GM18867 (cell line): ENCODE measurements at regions not wholly inside any gene's neighbourhood (a gene's known extent, or its start where the extent isn't known, plus 50 kb on each side); places are given as distances from the start of the nearest gene placed in this dataset.

ENCODE experiments used
- ATAC-seq: cut with Tn5 transposase; IDR thresholded peaks from one replicate; pipeline ENCODE4 v1.9.1; 2021; ENCODE audit warnings: mild to moderate bottlenecking, moderate library complexity; ENCODE audit not compliant: unreplicated experiment

DNA sequence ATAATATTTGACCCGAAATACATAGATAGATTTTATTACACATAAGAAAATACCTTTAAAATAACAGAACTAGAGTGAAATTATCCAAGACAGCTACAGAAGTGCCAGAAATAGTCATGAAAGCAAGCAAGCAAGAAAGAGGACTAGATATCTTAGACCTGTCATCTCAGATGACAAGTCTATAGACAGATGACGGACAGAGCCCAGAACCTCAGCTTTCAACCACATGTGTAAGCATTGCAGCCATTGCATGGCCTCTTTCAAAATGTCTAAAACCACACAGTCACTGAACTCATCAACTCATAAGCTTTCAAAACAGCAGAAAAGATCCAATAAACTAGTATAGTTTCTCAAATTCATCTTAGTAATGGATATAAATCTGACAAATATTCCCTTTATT lies 59.8 kb upstream of the FHIT start:
- ATAC-seq: no peak

DNA sequence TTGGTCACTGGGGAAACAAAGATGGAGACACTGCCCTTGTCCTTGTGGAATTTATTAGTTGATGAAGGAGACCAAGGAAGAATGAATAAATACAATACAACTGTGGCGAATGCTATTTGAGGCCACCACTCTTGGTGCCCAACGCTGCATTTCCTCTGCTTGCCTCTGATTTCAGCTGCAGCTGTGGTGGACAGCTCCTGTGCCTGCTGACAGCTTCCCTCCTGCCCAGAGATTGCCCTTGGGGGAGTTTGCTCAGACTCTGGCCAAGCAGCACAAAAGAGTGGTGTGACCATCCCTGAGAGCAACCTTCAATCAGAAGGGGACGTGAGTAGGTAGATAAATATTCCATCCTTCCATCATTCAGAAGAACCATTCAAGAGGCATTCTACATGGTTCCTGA lies 64.6 kb upstream of the FHIT start:
- no peak for ATAC-seq

DNA sequence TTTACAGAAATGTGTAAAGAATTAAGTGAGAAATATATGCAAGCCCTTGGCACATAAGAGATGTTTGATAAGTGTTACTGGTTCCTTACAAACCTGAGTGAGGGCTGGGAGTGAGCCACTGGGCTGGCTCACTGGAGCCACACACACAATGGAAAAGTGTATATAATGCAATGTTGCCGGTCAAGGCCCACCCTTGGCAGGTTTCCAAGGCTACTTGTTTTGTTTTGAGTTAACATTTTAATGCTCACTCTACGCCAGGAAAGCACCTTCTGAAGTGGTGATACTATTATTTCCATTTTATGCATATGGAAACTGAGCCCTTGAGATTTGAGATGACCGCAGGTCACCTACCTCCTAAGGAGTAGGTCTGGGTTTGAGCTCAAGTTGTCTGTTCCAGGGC lies 71.8 kb upstream of the FHIT start:
- no peak for ATAC-seq

DNA sequence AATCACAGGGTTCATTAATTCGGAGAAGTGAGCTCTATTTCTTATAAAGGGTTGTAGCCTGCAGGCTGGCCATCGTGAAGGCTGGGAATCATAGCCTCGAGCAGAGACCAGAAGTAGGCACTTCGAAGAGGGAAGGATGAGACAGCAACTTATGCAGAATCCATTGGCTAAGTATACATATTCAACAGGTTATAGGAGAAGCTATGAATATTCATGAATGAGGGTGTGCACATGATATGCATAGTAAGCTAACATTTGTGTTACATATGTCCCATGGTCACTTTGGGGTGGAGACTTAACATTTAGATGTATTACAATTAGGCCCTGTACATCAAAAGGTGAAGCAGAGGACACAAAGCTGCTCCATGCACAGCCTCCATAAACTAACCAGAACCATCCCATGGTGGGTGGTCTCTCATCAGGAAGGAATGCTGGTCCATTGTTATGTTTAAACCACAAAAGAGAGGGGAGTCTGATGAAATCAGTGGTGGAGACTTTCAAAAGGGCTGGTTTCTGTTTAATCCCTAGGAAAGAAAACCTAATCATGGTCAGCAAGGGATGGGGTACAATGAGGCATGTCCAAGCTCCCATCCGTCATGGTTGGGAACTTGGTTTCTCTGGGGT lies 80.8 kb upstream of the FHIT start:
- ATAC-seq: no peak

GRCh38 chr3:61333192-61333961 lies 82.1 kb upstream of the FHIT start:
- no peak for ATAC-seq

- no peak for ATAC-seq
Measured at GRCh38 chr3:61334783-61335182, 83.5 kb upstream of the FHIT start.

DNA sequence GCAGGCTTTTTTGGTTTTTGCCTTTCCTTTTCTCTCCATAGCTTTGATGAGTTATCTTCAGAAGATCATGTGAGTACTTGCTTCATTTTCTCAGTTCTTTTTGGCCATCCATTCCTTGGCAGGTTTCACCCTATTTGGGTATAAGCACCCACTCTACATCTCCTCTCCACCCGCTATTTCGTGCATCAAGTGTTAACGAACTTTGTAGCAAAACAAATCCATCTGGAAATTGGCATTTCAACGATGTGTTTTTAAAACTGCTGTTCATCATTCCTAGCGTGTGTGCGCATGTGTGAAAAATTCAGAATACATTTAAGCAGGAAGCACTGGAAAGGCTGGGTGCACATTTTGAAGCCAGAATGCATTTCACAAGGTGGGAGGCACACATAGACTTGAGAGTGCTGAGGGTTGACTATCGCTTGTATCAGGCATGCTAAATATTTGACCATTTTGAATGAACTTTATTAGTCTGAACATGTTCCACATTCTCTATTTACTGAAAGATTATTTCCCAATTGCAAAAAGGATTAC lies 89.7 kb upstream of the FHIT start:
- no peak for ATAC-seq

GRCh38 chr3:61343543-61343942 lies 92.3 kb upstream of the FHIT start:
- no peak for ATAC-seq

GRCh38 chr3:61345020-61345419 lies 93.8 kb upstream of the FHIT start:
- no peak for ATAC-seq

DNA sequence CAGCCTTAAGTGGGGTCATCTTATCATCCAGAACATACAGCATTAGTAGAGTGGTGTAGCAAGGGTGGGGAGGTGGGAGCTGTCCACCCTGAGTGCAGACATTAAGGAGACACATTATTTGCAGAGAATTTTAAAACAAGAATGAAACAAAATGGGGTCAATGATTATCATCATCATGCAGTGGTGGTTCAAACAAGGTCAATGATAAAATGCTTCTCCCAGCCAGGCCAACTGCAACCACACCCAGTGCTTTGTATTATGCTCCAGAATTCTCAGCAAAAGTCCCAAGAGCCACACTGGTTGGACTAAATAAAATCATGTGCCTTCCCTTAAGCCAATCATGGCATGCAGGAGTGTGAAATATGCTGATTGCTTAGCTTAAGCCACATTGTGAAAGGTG lies 96.7 kb upstream of the FHIT start:
- ATAC-seq: no peak

GRCh38 chr3:61349717-61350116 lies 98.5 kb upstream of the FHIT start:
- ATAC-seq: no peak

DNA sequence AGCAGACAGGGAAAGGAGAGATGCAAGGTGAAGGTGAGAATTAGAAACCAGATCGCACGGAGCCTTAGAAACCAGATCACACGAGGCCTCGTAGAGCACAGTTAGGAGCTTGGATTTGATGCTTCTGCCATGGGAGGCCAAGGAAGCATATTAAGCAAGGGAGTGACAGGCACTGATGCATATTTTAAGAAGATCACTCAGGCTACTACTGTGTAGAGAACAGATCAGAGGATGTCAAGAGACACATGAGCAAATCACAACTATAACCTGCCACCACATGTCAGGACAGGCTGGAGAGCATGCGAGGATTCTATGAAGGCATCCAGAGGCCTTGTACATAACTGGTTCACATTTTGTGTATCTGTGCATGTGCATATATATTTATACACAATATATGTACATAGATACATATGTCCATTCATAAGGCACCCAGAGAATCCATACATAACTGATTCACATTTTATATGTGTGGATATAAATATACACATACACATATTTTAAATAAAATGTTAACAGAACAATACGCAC lies 99.6 kb upstream of the FHIT start:
- ATAC-seq: no peak

DNA sequence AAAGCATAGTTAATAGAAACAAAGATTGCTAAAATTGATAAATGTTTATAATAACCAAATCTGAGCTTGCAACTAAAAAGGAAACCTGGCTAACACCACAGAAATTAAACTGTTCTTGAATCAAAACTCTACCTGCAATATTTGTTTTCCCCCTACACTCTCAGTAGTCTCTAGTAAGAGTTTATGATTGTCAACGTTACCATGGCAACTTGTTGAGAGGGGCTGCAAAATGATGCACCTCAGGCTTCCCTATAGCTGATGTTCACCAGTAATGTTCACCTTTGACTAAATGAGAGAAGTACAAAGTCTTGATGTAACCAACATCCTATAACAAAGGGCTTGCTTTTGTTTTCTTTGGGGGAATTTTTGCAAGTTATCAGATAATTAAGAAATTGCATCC lies 101.1 kb upstream of the FHIT start:
- no peak for ATAC-seq

DNA sequence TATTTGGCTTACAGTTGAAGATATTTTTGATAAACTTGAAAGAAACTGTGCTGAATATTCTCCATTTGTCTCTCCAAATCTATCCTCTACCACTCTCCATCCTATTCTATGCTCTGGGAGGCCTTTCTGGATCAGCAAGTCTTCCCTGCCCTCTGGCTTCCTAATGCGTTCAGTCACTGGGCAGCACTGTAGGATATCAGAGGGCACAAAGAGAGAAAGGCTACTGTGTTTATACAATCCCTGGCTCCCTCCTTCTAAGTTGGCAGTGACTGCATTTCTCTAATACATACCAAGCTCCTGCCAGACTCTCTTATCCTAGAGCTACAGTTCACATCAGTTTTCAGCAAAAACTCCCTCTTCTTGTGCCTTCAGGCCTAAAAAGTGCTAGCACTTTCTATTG lies 102.1 kb upstream of the FHIT start:
- ATAC-seq: no peak

DNA sequence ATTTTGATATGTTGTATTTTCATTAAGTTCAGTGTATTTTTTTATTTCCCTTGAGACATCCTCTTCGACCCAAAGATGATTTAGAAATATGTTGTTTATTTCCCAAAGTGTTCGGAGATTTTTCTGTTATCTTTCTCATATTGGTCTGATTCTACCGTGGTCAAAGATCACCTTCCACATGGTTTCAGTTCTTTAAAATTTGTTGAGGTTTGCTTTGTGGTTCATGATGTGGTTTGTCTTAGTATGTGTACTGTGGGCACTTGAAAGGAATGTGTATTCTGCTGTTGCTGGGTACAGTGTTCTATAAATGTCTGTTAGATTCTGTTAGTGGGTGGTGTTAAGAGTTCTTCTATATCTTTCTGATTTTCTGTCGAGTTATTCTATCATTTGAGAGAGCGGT lies 103.4 kb upstream of the FHIT start:
- ATAC-seq: peak; percentile 21

- no peak for ATAC-seq
Measured at GRCh38 chr3:61356685-61357084, 105.4 kb upstream of the FHIT start.

DNA sequence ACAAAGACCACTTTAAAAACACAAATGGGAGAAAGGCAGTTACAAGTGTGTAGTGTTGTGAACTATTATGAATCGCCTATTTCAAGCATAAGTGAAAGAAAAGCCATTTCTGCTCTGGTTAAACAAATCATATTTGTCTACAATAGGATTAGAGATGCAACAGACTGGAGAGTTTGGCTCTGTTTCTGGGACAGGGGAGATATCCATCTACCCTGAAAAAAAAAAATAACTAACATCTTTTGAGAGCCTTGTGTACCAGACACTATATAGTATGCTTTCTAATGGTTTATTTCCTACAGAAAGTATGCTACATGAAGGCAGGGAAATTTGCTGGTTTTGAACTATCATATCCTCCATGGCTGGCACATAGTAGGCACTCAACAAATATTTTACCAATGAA lies 106.7 kb upstream of the FHIT start:
- no peak for ATAC-seq

DNA sequence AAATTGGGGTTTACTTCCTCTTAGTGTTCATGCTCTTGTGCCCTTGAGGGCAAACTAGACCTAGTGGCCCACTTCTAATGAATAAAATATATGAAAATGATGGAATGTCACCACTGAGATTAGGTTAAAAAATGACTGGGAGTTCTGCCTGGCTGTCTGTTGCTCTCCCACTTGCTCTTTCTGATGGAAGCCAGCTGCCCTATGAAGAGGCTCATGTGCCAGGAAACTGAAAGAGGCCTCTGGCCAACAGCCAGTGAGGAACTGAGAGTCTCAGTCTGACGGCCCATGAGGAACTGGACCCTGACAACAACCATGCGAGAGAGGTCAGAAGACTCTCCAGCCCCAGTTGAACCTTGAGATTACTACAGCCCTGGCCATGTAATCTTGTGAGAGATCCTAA lies 107.1 kb upstream of the FHIT start:
- ATAC-seq: peak; percentile 99

GRCh38 chr3:61360297-61360965 lies 109.2 kb upstream of the FHIT start:
- no peak for ATAC-seq

DNA sequence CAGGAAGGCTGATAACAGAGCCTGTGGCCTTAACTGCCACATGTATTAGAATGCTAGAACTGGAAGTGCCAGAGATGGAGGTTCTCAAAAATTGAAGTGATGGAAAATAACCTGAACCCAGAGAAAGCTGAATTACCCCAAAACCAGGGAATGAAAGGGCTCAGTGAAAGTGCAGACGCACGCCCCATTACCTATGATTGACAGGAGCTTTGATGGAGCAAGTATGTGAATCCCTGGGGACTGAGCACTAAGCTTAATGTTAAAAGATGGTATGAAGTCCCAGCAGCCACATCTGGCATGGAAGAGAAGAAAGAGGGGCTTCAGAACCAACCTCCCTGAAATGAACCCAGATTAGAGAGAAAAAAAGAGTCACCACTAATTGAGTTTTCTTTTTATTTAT lies 118.4 kb upstream of the FHIT start:
- ATAC-seq: no peak

DNA sequence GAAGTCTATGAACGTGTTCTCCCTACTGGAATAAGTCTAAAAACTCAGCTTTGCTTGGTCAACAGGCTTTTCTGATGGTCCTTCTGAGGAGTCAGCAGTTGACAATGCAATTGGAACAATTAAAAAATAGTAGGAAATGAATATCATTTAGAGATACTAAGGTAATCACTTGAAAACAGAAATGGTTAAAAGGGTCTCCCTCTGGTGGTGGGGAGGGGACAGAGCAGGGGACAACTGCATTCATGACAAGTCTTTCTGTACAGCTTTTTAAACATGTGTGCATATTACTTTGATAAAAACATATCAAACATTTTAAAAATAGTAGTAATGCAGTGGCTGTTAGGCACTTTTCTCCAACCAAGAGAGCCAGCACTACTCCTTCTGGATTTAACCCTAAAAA lies 119.9 kb upstream of the FHIT start:
- peak; percentile 88 for ATAC-seq

GRCh38 chr3:61372723-61373122 lies 121.5 kb upstream of the FHIT start:
- ATAC-seq: no peak
